ENCODE measurements at regions not wholly inside any gene's neighbourhood (a gene's known extent, or its start where the extent isn't known, plus 50 kb on each side); places are given as distances from the start of the nearest gene placed in this dataset.

DNA sequence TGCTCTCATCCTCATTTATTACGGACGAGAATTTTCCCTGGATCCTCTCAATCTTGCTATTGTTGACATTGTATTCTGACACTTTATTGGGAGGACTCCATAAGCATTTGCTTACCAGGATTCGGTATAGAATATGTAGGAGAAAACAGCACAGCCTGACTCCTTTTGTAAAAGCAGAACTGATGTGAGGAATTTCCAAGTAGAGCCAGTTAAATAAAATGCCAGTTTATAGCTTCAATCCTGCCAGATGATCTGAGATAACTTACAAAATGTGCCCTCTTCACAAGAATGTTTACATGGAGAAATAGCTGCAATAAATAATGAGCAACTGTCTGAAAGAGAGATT lies 332.9 kb upstream of the PRICKLE1 start:
- TF ChIP-seq, protein P1, sequence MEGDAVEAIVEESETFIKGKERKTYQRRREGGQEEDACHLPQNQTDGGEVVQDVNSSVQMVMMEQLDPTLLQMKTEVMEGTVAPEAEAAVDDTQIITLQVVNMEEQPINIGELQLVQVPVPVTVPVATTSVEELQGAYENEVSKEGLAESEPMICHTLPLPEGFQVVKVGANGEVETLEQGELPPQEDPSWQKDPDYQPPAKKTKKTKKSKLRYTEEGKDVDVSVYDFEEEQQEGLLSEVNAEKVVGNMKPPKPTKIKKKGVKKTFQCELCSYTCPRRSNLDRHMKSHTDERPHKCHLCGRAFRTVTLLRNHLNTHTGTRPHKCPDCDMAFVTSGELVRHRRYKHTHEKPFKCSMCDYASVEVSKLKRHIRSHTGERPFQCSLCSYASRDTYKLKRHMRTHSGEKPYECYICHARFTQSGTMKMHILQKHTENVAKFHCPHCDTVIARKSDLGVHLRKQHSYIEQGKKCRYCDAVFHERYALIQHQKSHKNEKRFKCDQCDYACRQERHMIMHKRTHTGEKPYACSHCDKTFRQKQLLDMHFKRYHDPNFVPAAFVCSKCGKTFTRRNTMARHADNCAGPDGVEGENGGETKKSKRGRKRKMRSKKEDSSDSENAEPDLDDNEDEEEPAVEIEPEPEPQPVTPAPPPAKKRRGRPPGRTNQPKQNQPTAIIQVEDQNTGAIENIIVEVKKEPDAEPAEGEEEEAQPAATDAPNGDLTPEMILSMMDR (IDR thresholded peaks at IDR 0.05): no peak
- TF ChIP-seq EP300 (IDR thresholded peaks at IDR 0.05): no peak
